ENCODE measurements at regions not wholly inside any gene's neighbourhood (a gene's known extent, or its start where the extent isn't known, plus 50 kb on each side); places are given as distances from the start of the nearest gene placed in this dataset.

- Histone ChIP-seq H3K4me1 (ENCODE audit: control insufficient read depth, insufficient read depth, low read length) (peaks cover 6% of the 10 kb centered on the region), H3K27ac (ENCODE audit: low read depth, low read length) (no peak overlapping the region), H3K27me3 (ENCODE audit: control insufficient read depth, insufficient read depth, low read length) (no peaks in the 10 kb centered on the region), H3K4me3 (ENCODE audit: low read depth, low read length) (no peak overlapping the region), H3K36me3 (ENCODE audit: control insufficient read depth, insufficient read depth, low read length) (no peaks in the 10 kb centered on the region), H3K9me3 (ENCODE audit: control insufficient read depth, insufficient read depth, low read length) (no peaks in the 10 kb centered on the region)
- 100% methylated on average over 1 of the region's 7 CpGs for WGBS (ENCODE audit: insufficient coverage)
- DNase-seq (ENCODE audit: low read depth in 4 of 6, low spot score in 6 of 6): no peak
Measured at GRCh38 chr9:90309809-90310520, 332.7 kb downstream of the DIRAS2 start.

- no peak for DNase-seq (ENCODE audit: low read depth in 4 of 6, low spot score in 6 of 6)
- no peak overlapping the region for H3K4me3 ChIP-seq (ENCODE audit: low read depth, low read length)
- peaks cover 6% of the 10 kb centered on the region for H3K4me1 ChIP-seq (ENCODE audit: control insufficient read depth, insufficient read depth, low read length)
- H3K36me3 ChIP-seq (ENCODE audit: control insufficient read depth, insufficient read depth, low read length): no peaks in the 10 kb centered on the region
- no peak overlapping the region for H3K27ac ChIP-seq (ENCODE audit: low read depth, low read length)
- H3K27me3 ChIP-seq (ENCODE audit: control insufficient read depth, insufficient read depth, low read length): no peaks in the 10 kb centered on the region
- H3K9me3 ChIP-seq (ENCODE audit: control insufficient read depth, insufficient read depth, low read length): no peaks in the 10 kb centered on the region
- no CpG with 5 or more reads among the region's 1 CpG for WGBS (ENCODE audit: insufficient coverage)
Measured at GRCh38 chr9:90310521-90310876, 332.1 kb downstream of the DIRAS2 start.

GRCh38 chr9:90311811-90312210, 330.8 kb downstream of the DIRAS2 start:
- Histone ChIP-seq H3K4me3 (ENCODE audit: low read depth, low read length) (no peak overlapping the region), H3K27me3 (ENCODE audit: control insufficient read depth, insufficient read depth, low read length) (no peaks in the 10 kb centered on the region), H3K4me1 (ENCODE audit: control insufficient read depth, insufficient read depth, low read length) (peaks cover 6% of the 10 kb centered on the region), H3K27ac (ENCODE audit: low read depth, low read length) (no peak overlapping the region), H3K36me3 (ENCODE audit: control insufficient read depth, insufficient read depth, low read length) (no peaks in the 10 kb centered on the region), H3K9me3 (ENCODE audit: control insufficient read depth, insufficient read depth, low read length) (no peaks in the 10 kb centered on the region)
- 88% methylated on average over 1 of the region's 7 CpGs for WGBS (ENCODE audit: insufficient coverage)
- DNase-seq (ENCODE audit: low read depth in 4 of 6, low spot score in 6 of 6): no peak

GRCh38 chr9:90322296-90322695, 320.3 kb downstream of the DIRAS2 start:
- H3K4me3 ChIP-seq (ENCODE audit: low read depth, low read length): no peak overlapping the region
- H3K4me1 ChIP-seq (ENCODE audit: control insufficient read depth, insufficient read depth, low read length): no peaks in the 10 kb centered on the region
- no peak overlapping the region for H3K27ac ChIP-seq (ENCODE audit: low read depth, low read length)
- no peaks in the 10 kb centered on the region for H3K9me3 ChIP-seq (ENCODE audit: control insufficient read depth, insufficient read depth, low read length)
- no peak for DNase-seq (ENCODE audit: low read depth in 4 of 6, low spot score in 6 of 6)
- no peaks in the 10 kb centered on the region for H3K27me3 ChIP-seq (ENCODE audit: control insufficient read depth, insufficient read depth, low read length)
- no peaks in the 10 kb centered on the region for H3K36me3 ChIP-seq (ENCODE audit: control insufficient read depth, insufficient read depth, low read length)
- no CpG with 5 or more reads among the region's 1 CpG for WGBS (ENCODE audit: insufficient coverage)

- WGBS (ENCODE audit: insufficient coverage): 70% methylated on average over 2 of the region's 6 CpGs
- H3K4me1 ChIP-seq (ENCODE audit: control insufficient read depth, insufficient read depth, low read length): no peaks in the 10 kb centered on the region
- no peak for DNase-seq (ENCODE audit: low read depth in 4 of 6, low spot score in 6 of 6)
- H3K36me3 ChIP-seq (ENCODE audit: control insufficient read depth, insufficient read depth, low read length): no peaks in the 10 kb centered on the region
- H3K4me3 ChIP-seq (ENCODE audit: low read depth, low read length): no peak overlapping the region
- no peak overlapping the region for H3K27ac ChIP-seq (ENCODE audit: low read depth, low read length)
- H3K9me3 ChIP-seq (ENCODE audit: control insufficient read depth, insufficient read depth, low read length): no peaks in the 10 kb centered on the region
- H3K27me3 ChIP-seq (ENCODE audit: control insufficient read depth, insufficient read depth, low read length): no peaks in the 10 kb centered on the region
Measured at GRCh38 chr9:90325913-90326653, 316.5 kb downstream of the DIRAS2 start.

GRCh38 chr9:90330231-90330630, 312.4 kb downstream of the DIRAS2 start:
- Histone ChIP-seq H3K36me3 (ENCODE audit: control insufficient read depth, insufficient read depth, low read length) (no peaks in the 10 kb centered on the region), H3K9me3 (ENCODE audit: control insufficient read depth, insufficient read depth, low read length) (no peaks in the 10 kb centered on the region), H3K4me3 (ENCODE audit: low read depth, low read length) (no peak overlapping the region), H3K4me1 (ENCODE audit: control insufficient read depth, insufficient read depth, low read length) (no peaks in the 10 kb centered on the region), H3K27me3 (ENCODE audit: control insufficient read depth, insufficient read depth, low read length) (no peaks in the 10 kb centered on the region), H3K27ac (ENCODE audit: low read depth, low read length) (no peak overlapping the region)
- WGBS (ENCODE audit: insufficient coverage): 93% methylated on average over 2 of the region's 3 CpGs
- DNase-seq (ENCODE audit: low read depth in 4 of 6, low spot score in 6 of 6): peak in 1 of 6 donors; percentile 66

GRCh38 chr9:90331826-90332575, 310.6 kb downstream of the DIRAS2 start:
- H3K9me3 ChIP-seq (ENCODE audit: control insufficient read depth, insufficient read depth, low read length): no peaks in the 10 kb centered on the region
- DNase-seq (ENCODE audit: low read depth in 4 of 6, low spot score in 6 of 6): peak in 1 of 6 donors; percentile 32
- H3K4me3 ChIP-seq (ENCODE audit: low read depth, low read length): no peak overlapping the region
- no peaks in the 10 kb centered on the region for H3K36me3 ChIP-seq (ENCODE audit: control insufficient read depth, insufficient read depth, low read length)
- no peaks in the 10 kb centered on the region for H3K4me1 ChIP-seq (ENCODE audit: control insufficient read depth, insufficient read depth, low read length)
- no CpG with 5 or more reads among the region's 8 CpGs for WGBS (ENCODE audit: insufficient coverage)
- no peaks in the 10 kb centered on the region for H3K27me3 ChIP-seq (ENCODE audit: control insufficient read depth, insufficient read depth, low read length)
- no peak overlapping the region for H3K27ac ChIP-seq (ENCODE audit: low read depth, low read length)

- Histone ChIP-seq H3K36me3 (ENCODE audit: control insufficient read depth, insufficient read depth, low read length) (no peaks in the 10 kb centered on the region), H3K9me3 (ENCODE audit: control insufficient read depth, insufficient read depth, low read length) (no peaks in the 10 kb centered on the region), H3K4me1 (ENCODE audit: control insufficient read depth, insufficient read depth, low read length) (no peaks in the 10 kb centered on the region), H3K27me3 (ENCODE audit: control insufficient read depth, insufficient read depth, low read length) (no peaks in the 10 kb centered on the region), H3K4me3 (ENCODE audit: low read depth, low read length) (no peak overlapping the region), H3K27ac (ENCODE audit: low read depth, low read length) (no peak overlapping the region)
- DNase-seq (ENCODE audit: low read depth in 4 of 6, low spot score in 6 of 6): peak in 1 of 6 donors; percentile 6
- 33% methylated on average over 1 of the region's 2 CpGs for WGBS (ENCODE audit: insufficient coverage)
Measured at GRCh38 chr9:90333226-90333625, 309.4 kb downstream of the DIRAS2 start.

GRCh38 chr9:90340421-90340820, 302.2 kb downstream of the DIRAS2 start:
- Histone ChIP-seq H3K4me1 (ENCODE audit: control insufficient read depth, insufficient read depth, low read length) (no peaks in the 10 kb centered on the region), H3K4me3 (ENCODE audit: low read depth, low read length) (no peak overlapping the region), H3K36me3 (ENCODE audit: control insufficient read depth, insufficient read depth, low read length) (no peaks in the 10 kb centered on the region), H3K27ac (ENCODE audit: low read depth, low read length) (no peak overlapping the region), H3K9me3 (ENCODE audit: control insufficient read depth, insufficient read depth, low read length) (no peaks in the 10 kb centered on the region), H3K27me3 (ENCODE audit: control insufficient read depth, insufficient read depth, low read length) (no peaks in the 10 kb centered on the region)
- peak in 2 of 6 donors; percentile 14 to 47 for DNase-seq (ENCODE audit: low read depth in 4 of 6, low spot score in 6 of 6)
